ENCODE measurements at regions not wholly inside any gene's neighbourhood (a gene's known extent, or its start where the extent isn't known, plus 50 kb on each side); places are given as distances from the start of the nearest gene placed in this dataset.
"Not testable (repeated sequence)": the region's sequence is repeated elsewhere in the genome, so short reads cannot be mapped to it uniquely, and the experiment has no call there.

- H3K27ac Mint-ChIP-seq (ENCODE audit: unreplicated experiment), result no peak overlapping the region
- no peaks in the 10 kb centered on the region for H3K4me1 Mint-ChIP-seq (ENCODE audit: unreplicated experiment)
- no peak for DNase-seq (ENCODE audit: low spot score)
- no peak overlapping the region for H3K4me3 Mint-ChIP-seq (ENCODE audit: unreplicated experiment)
- H3K36me3 Mint-ChIP-seq (ENCODE audit: low read depth, unreplicated experiment), result no peaks in the 10 kb centered on the region
- no peaks in the 10 kb centered on the region for H3K9me3 Mint-ChIP-seq (ENCODE audit: unreplicated experiment)
- no peak for TF ChIP-seq CTCF (IDR thresholded peaks at IDR 0.05; ENCODE audit: unreplicated experiment)
- H3K27me3 Mint-ChIP-seq (ENCODE audit: unreplicated experiment), result peaks cover 1% of the 10 kb centered on the region
Observed at GRCh38 chr21:35467566-35467965, 418.5 kb upstream of the RUNX1 start.

GRCh38 chr21:35466681-35467080, 417.6 kb upstream of the RUNX1 start:
- DNase-seq (ENCODE audit: low spot score); H3K9me3 Mint-ChIP-seq (ENCODE audit: unreplicated experiment); H3K4me3 Mint-ChIP-seq (ENCODE audit: unreplicated experiment); H3K36me3 Mint-ChIP-seq (ENCODE audit: low read depth, unreplicated experiment); H3K27me3 Mint-ChIP-seq (ENCODE audit: unreplicated experiment); H3K4me1 Mint-ChIP-seq (ENCODE audit: unreplicated experiment); H3K27ac Mint-ChIP-seq (ENCODE audit: unreplicated experiment): not testable (repeated sequence)

- H3K27me3 Mint-ChIP-seq (ENCODE audit: unreplicated experiment), result peaks cover 1% of the 10 kb centered on the region
- TF ChIP-seq CTCF (IDR thresholded peaks at IDR 0.05; ENCODE audit: unreplicated experiment), result no peak
- H3K9me3 Mint-ChIP-seq (ENCODE audit: unreplicated experiment), result no peaks in the 10 kb centered on the region
- no peaks in the 10 kb centered on the region for H3K36me3 Mint-ChIP-seq (ENCODE audit: low read depth, unreplicated experiment)
- no peak overlapping the region for H3K27ac Mint-ChIP-seq (ENCODE audit: unreplicated experiment)
- no peak for DNase-seq (ENCODE audit: low spot score)
- H3K4me1 Mint-ChIP-seq (ENCODE audit: unreplicated experiment), result no peaks in the 10 kb centered on the region
- no peak overlapping the region for H3K4me3 Mint-ChIP-seq (ENCODE audit: unreplicated experiment)
Observed at GRCh38 chr21:35465741-35466140, 416.6 kb upstream of the RUNX1 start.

- H3K4me1 Mint-ChIP-seq (ENCODE audit: unreplicated experiment), result no peaks in the 10 kb centered on the region
- DNase-seq (ENCODE audit: low spot score), result no peak
- no peaks in the 10 kb centered on the region for H3K9me3 Mint-ChIP-seq (ENCODE audit: unreplicated experiment)
- no peaks in the 10 kb centered on the region for H3K36me3 Mint-ChIP-seq (ENCODE audit: low read depth, unreplicated experiment)
- no peak overlapping the region for H3K4me3 Mint-ChIP-seq (ENCODE audit: unreplicated experiment)
- peaks cover 1% of the 10 kb centered on the region for H3K27me3 Mint-ChIP-seq (ENCODE audit: unreplicated experiment)
- TF ChIP-seq CTCF (IDR thresholded peaks at IDR 0.05; ENCODE audit: unreplicated experiment), result no peak
- H3K27ac Mint-ChIP-seq (ENCODE audit: unreplicated experiment), result no peak overlapping the region
Observed at GRCh38 chr21:35461700-35462099, 412.6 kb upstream of the RUNX1 start.

- peaks cover 1% of the 10 kb centered on the region for H3K27me3 Mint-ChIP-seq (ENCODE audit: unreplicated experiment)
- H3K4me1 Mint-ChIP-seq (ENCODE audit: unreplicated experiment), result no peaks in the 10 kb centered on the region
- H3K4me3 Mint-ChIP-seq (ENCODE audit: unreplicated experiment), result no peak overlapping the region
- DNase-seq (ENCODE audit: low spot score), result no peak
- no peaks in the 10 kb centered on the region for H3K36me3 Mint-ChIP-seq (ENCODE audit: low read depth, unreplicated experiment)
- no peaks in the 10 kb centered on the region for H3K9me3 Mint-ChIP-seq (ENCODE audit: unreplicated experiment)
- no peak overlapping the region for H3K27ac Mint-ChIP-seq (ENCODE audit: unreplicated experiment)
- no peak for TF ChIP-seq CTCF (IDR thresholded peaks at IDR 0.05; ENCODE audit: unreplicated experiment)
Observed at GRCh38 chr21:35460441-35460840, 411.3 kb upstream of the RUNX1 start.

GRCh38 chr21:35458405-35458804, 409.3 kb upstream of the RUNX1 start:
- Mint-ChIP-seq H3K9me3 (ENCODE audit: unreplicated experiment) (no peaks in the 10 kb centered on the region), H3K27ac (ENCODE audit: unreplicated experiment) (no peak overlapping the region), H3K27me3 (ENCODE audit: unreplicated experiment) (no peaks in the 10 kb centered on the region), H3K4me1 (ENCODE audit: unreplicated experiment) (no peaks in the 10 kb centered on the region), H3K4me3 (ENCODE audit: unreplicated experiment) (no peak overlapping the region), H3K36me3 (ENCODE audit: low read depth, unreplicated experiment) (no peaks in the 10 kb centered on the region)
- DNase-seq (ENCODE audit: low spot score), result no peak
- no peak for TF ChIP-seq CTCF (IDR thresholded peaks at IDR 0.05; ENCODE audit: unreplicated experiment)

Data from endothelial cell (in vitro differentiated cells).